ENCODE measurements at regions not wholly inside any gene's neighbourhood (a gene's known extent, or its start where the extent isn't known, plus 50 kb on each side); places are given as distances from the start of the nearest gene placed in this dataset.

- Histone ChIP-seq H3K27me3 (no peaks in the 10 kb centered on the region), H3K4me2 (no peak overlapping the region), H4K20me1 (no peaks in the 10 kb centered on the region), H3K27ac (no peak overlapping the region), H3K36me3 (no peaks in the 10 kb centered on the region), H3K9ac (no peak overlapping the region), H3K4me1 (no peaks in the 10 kb centered on the region), H3K4me3 (no peak overlapping the region), H3K9me3 (replicated peaks in 1 of 11) (peaks cover 22 to 38% (median 28%) of the 10 kb centered on the region in 11 experiments)
- TF ChIP-seq Cebpa-rat (IDR thresholded peaks at IDR 0.05), result no peak
Measured at GRCh38 chr2:175647058-175647457, 355.0 kb downstream of the LNPK start.

- Histone ChIP-seq H3K9me3 (replicated peaks in 1 of 11) (no peaks in the 10 kb centered on the region), H3K4me2 (no peak overlapping the region), H3K27me3 (no peaks in the 10 kb centered on the region), H3K9ac (no peak overlapping the region), H3K4me1 (no peaks in the 10 kb centered on the region), H4K20me1 (no peaks in the 10 kb centered on the region), H3K36me3 (no peaks in the 10 kb centered on the region), H3K27ac (no peak overlapping the region), H3K4me3 (no peak overlapping the region)
- no peak for TF ChIP-seq Cebpa-rat (IDR thresholded peaks at IDR 0.05)
Measured at GRCh38 chr2:175640655-175641054, 361.4 kb downstream of the LNPK start.

- Histone ChIP-seq H3K4me1 (no peaks in the 10 kb centered on the region), H3K9me3 (replicated peaks in 1 of 11) (peaks cover 0 to 4% (median 0%) of the 10 kb centered on the region in 11 experiments; a peak in 3 of 22 replicates), H4K20me1 (no peaks in the 10 kb centered on the region), H3K9ac (no peak overlapping the region), H3K27me3 (no peaks in the 10 kb centered on the region), H3K4me3 (no peak overlapping the region), H3K4me2 (no peak overlapping the region), H3K27ac (no peak overlapping the region), H3K36me3 (no peaks in the 10 kb centered on the region)
- no peak for TF ChIP-seq Cebpa-rat (IDR thresholded peaks at IDR 0.05)
Measured at GRCh38 chr2:175633227-175633626, 368.8 kb downstream of the LNPK start.

GRCh38 chr2:175631245-175631623 lies 370.8 kb downstream of the LNPK start:
- Histone ChIP-seq H3K27me3 (no peaks in the 10 kb centered on the region), H3K9me3 (replicated peaks in 1 of 11) (peaks cover 0 to 7% (median 0%) of the 10 kb centered on the region in 11 experiments; a peak in 3 of 22 replicates), H4K20me1 (no peaks in the 10 kb centered on the region), H3K36me3 (no peaks in the 10 kb centered on the region), H3K4me3 (no peak overlapping the region), H3K9ac (no peak overlapping the region), H3K4me2 (no peak overlapping the region), H3K4me1 (no peaks in the 10 kb centered on the region), H3K27ac (no peak overlapping the region)
- no peak for TF ChIP-seq Cebpa-rat (IDR thresholded peaks at IDR 0.05)

GRCh38 chr2:175630280-175631244 lies 371.5 kb downstream of the LNPK start:
- Histone ChIP-seq H3K27ac (no peak overlapping the region), H3K4me3 (no peak overlapping the region), H3K36me3 (no peaks in the 10 kb centered on the region), H3K9me3 (replicated peaks in 1 of 11) (peaks cover 0 to 7% (median 0%) of the 10 kb centered on the region in 11 experiments; a peak in 3 of 22 replicates), H3K4me2 (no peak overlapping the region), H3K27me3 (no peaks in the 10 kb centered on the region), H4K20me1 (no peaks in the 10 kb centered on the region), H3K9ac (no peak overlapping the region), H3K4me1 (no peaks in the 10 kb centered on the region)
- TF ChIP-seq Cebpa-rat (IDR thresholded peaks at IDR 0.05), result no peak

GRCh38 chr2:175628243-175628642 lies 373.8 kb downstream of the LNPK start:
- Histone ChIP-seq H3K4me3 (no peak overlapping the region), H3K27ac (no peak overlapping the region), H3K4me2 (no peak overlapping the region), H3K36me3 (no peaks in the 10 kb centered on the region), H4K20me1 (no peaks in the 10 kb centered on the region), H3K27me3 (no peaks in the 10 kb centered on the region), H3K9ac (no peak overlapping the region), H3K4me1 (no peaks in the 10 kb centered on the region), H3K9me3 (replicated peaks in 1 of 11) (peaks cover 0 to 7% (median 0%) of the 10 kb centered on the region in 11 experiments; a peak in 3 of 22 replicates)
- TF ChIP-seq Cebpa-rat (IDR thresholded peaks at IDR 0.05), result no peak

- Histone ChIP-seq H3K27me3 (no peaks in the 10 kb centered on the region), H3K4me3 (no peak overlapping the region), H4K20me1 (no peaks in the 10 kb centered on the region), H3K9ac (no peak overlapping the region), H3K27ac (no peak overlapping the region), H3K36me3 (no peaks in the 10 kb centered on the region), H3K4me2 (no peak overlapping the region), H3K9me3 (replicated peaks in 1 of 11) (peaks cover 0 to 7% (median 0%) of the 10 kb centered on the region in 11 experiments; a peak in 3 of 22 replicates), H3K4me1 (no peaks in the 10 kb centered on the region)
- TF ChIP-seq Cebpa-rat (IDR thresholded peaks at IDR 0.05), result no peak
Measured at GRCh38 chr2:175627405-175627804, 374.7 kb downstream of the LNPK start.

- no peaks in the 10 kb centered on the region for H3K4me1 ChIP-seq
- H4K20me1 ChIP-seq, result no peaks in the 10 kb centered on the region
- H3K9me3 ChIP-seq (replicated peaks in 1 of 11), result peaks cover 0 to 7% (median 0%) of the 10 kb centered on the region in 11 experiments; a peak in 3 of 22 replicates
- H3K27me3 ChIP-seq, result no peaks in the 10 kb centered on the region
- no peak for TF ChIP-seq Cebpa-rat (IDR thresholded peaks at IDR 0.05)
- H3K9ac ChIP-seq, result no peak overlapping the region
- no peaks in the 10 kb centered on the region for H3K36me3 ChIP-seq
- H3K4me3 ChIP-seq, result no peak overlapping the region
- H3K27ac ChIP-seq, result no peak overlapping the region
- H3K4me2 ChIP-seq, result no peak overlapping the region
Measured at GRCh38 chr2:175626796-175627195, 375.3 kb downstream of the LNPK start.

- H3K4me2 ChIP-seq, result no peak overlapping the region
- TF ChIP-seq Cebpa-rat (IDR thresholded peaks at IDR 0.05), result no peak
- H3K9ac ChIP-seq, result no peak overlapping the region
- H4K20me1 ChIP-seq, result no peaks in the 10 kb centered on the region
- H3K27ac ChIP-seq, result no peak overlapping the region
- H3K36me3 ChIP-seq, result no peaks in the 10 kb centered on the region
- peaks cover 0 to 7% (median 0%) of the 10 kb centered on the region in 11 experiments; a peak in 3 of 22 replicates for H3K9me3 ChIP-seq (replicated peaks in 1 of 11)
- no peaks in the 10 kb centered on the region for H3K27me3 ChIP-seq
- H3K4me3 ChIP-seq, result no peak overlapping the region
- H3K4me1 ChIP-seq, result no peaks in the 10 kb centered on the region
Measured at GRCh38 chr2:175624785-175625184, 377.3 kb downstream of the LNPK start.

Data from BLaER1 treated with 17β-estradiol and CSF1 and Interleukin-3, amounts not matched to agents 10 nM and 100 nM (cell line).